ENCODE measurements at regions not wholly inside any gene's neighbourhood (a gene's known extent, or its start where the extent isn't known, plus 50 kb on each side); places are given as distances from the start of the nearest gene placed in this dataset.

- no peaks in the 10 kb centered on the region for H3K4me1 ChIP-seq (ENCODE audit: insufficient read depth, low read length)
- no peak overlapping the region for H3K4me3 ChIP-seq (replicated peaks in 1 of 3; ENCODE audit: insufficient read depth in 1 of 3, low read depth in 2 of 3, low read length in 3 of 3)
- 5% methylated on average over 2 of the region's 2 CpGs for WGBS (ENCODE audit: low lambda C conversion rate)
- H2AFZ ChIP-seq (ENCODE audit: low read length): no peak overlapping the region
- DNase-seq (ENCODE audit: low spot score): no peak
- no peaks in the 10 kb centered on the region for H3K79me2 ChIP-seq (ENCODE audit: insufficient read depth, low read length)
- peaks cover 88% of the 10 kb centered on the region for H3K9me3 ChIP-seq (ENCODE audit: low read length)
- POLR2A ChIA-PET: no interaction called here
- no peak for FAIRE-seq
- no peak for ATAC-seq
- no peaks in the 10 kb centered on the region for H3K36me3 ChIP-seq (replicated peaks in 1 of 2; ENCODE audit: control insufficient read depth in 1 of 2, insufficient read depth in 2 of 2, low read length in 2 of 2)
- intact Hi-C loops (cut with micrococcal nuclease; ENCODE audit: unreplicated experiment) (no loop called here), in situ Hi-C loops (cut with HindIII; ENCODE audit: extremely low pct_ligation_motif_present, low pct_unique_long_range_greater_than_20kb) (no loop called here)
- H3K4me2 ChIP-seq (ENCODE audit: low read depth, low read length): no peak overlapping the region
- CTCF ChIA-PET (ENCODE audit: low intra/inter-chr PET ratio, low total read pairs): no interaction called here
- H4K20me1 ChIP-seq (ENCODE audit: insufficient read depth, low read length): no peaks in the 10 kb centered on the region
- BruUV-seq (replicated peaks): no TSS peak
- no peaks in the 10 kb centered on the region for H3K27me3 ChIP-seq (ENCODE audit: control insufficient read depth in 1 of 2, insufficient read depth in 2 of 2, low read length in 2 of 2)
- no peak for TF ChIP-seq PPARG (CRISPR knock-in tag; conservative IDR thresholded peaks at IDR 0.05)
- TF ChIP-seq ATRX (CRISPR knock-in tag; IDR thresholded peaks at IDR 0.05; ENCODE audit: borderline replicate concordance): no peak
- TF ChIP-seq TBL1XR1 (IDR thresholded peaks at IDR 0.05; ENCODE audit: borderline replicate concordance, low read length, partially characterized antibody): no peak
- TF ChIP-seq ZBTB39 (CRISPR knock-in tag; IDR thresholded peaks at IDR 0.05): no peak
- TF ChIP-seq ZNF761 (CRISPR knock-in tag; conservative IDR thresholded peaks at IDR 0.05): no peak
- no peak overlapping the region for H3K9ac ChIP-seq (ENCODE audit: insufficient read depth, low read depth, low read length)
- no peak overlapping the region for H3K27ac ChIP-seq (ENCODE audit: extremely low read length, insufficient read depth, low read length)
Observed at GRCh38 chr20:6954219-6954618, 186.7 kb downstream of the BMP2 start.

DNA sequence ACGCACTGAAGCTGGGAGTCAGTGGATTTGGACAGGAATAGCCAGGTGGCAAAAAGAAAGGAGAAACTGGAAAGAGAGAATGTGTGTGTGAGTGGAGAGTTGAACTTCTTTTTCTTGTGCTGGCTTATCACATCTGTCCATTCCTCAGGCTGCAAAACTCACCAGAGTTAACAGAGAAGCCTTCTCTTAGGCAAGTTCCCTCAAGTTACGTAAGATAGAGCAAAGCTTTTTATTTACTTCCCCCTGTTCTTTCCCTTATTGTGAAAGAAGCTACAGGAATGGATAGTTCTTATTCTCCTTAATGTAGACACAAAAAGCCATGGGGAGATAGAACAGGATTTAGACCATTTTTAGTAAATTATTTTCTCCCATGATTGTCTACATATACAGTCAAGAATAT is 188.6 kb downstream of the BMP2 start:
- no TSS peak for BruUV-seq (replicated peaks)
- WGBS (ENCODE audit: low lambda C conversion rate): 7% methylated on average over 2 of the region's 2 CpGs
- TF ChIP-seq ZNF841 (CRISPR knock-in tag; IDR thresholded peaks at IDR 0.05; ENCODE audit: borderline replicate concordance) (no peak), ZBTB4 (CRISPR knock-in tag; IDR thresholded peaks at IDR 0.05; ENCODE audit: borderline replicate concordance) (no peak), ZNF549 (CRISPR knock-in tag; IDR thresholded peaks at IDR 0.05) (no peak), MTF1 (CRISPR knock-in tag; IDR thresholded peaks at IDR 0.05) (no peak)

More for the DNA sequence above, 188.6 kb downstream of the BMP2 start:
- no peak for FAIRE-seq
- Histone ChIP-seq H3K79me2 (ENCODE audit: insufficient read depth, low read length) (no peaks in the 10 kb centered on the region), H3K4me1 (ENCODE audit: insufficient read depth, low read length) (no peaks in the 10 kb centered on the region), H3K27me3 (ENCODE audit: control insufficient read depth in 1 of 2, insufficient read depth in 2 of 2, low read length in 2 of 2) (no peaks in the 10 kb centered on the region), H3K36me3 (replicated peaks in 1 of 2; ENCODE audit: control insufficient read depth in 1 of 2, insufficient read depth in 2 of 2, low read length in 2 of 2) (no peaks in the 10 kb centered on the region), H2AFZ (ENCODE audit: low read length) (no peak overlapping the region), H3K4me2 (ENCODE audit: low read depth, low read length) (no peak overlapping the region), H3K9me3 (ENCODE audit: low read length) (peaks cover 86% of the 10 kb centered on the region), H4K20me1 (ENCODE audit: insufficient read depth, low read length) (no peaks in the 10 kb centered on the region), H3K9ac (ENCODE audit: insufficient read depth, low read depth, low read length) (no peak overlapping the region), H3K4me3 (replicated peaks in 1 of 3; ENCODE audit: insufficient read depth in 1 of 3, low read depth in 2 of 3, low read length in 3 of 3) (no peak overlapping the region), H3K27ac (ENCODE audit: extremely low read length, insufficient read depth, low read length) (no peak overlapping the region)
- intact Hi-C loops (cut with micrococcal nuclease; ENCODE audit: unreplicated experiment): no loop called here
- ATAC-seq: no peak
- DNase-seq (ENCODE audit: low spot score): no peak
- ChIA-PET POLR2A (no interaction called here), CTCF (ENCODE audit: low intra/inter-chr PET ratio, low total read pairs) (no interaction called here)
- in situ Hi-C loops (cut with HindIII; ENCODE audit: extremely low pct_ligation_motif_present, low pct_unique_long_range_greater_than_20kb): no loop called here
